DND-41 (cell line): ENCODE measurements at regions not wholly inside any gene's neighbourhood (a gene's known extent, or its start where the extent isn't known, plus 50 kb on each side); places are given as distances from the start of the nearest gene placed in this dataset.

Experiments
- ATAC-seq: fragments of 200-7000 bp; cut with Tn5 transposase; 3 replicates; pipeline ENCODE4 v1.9.1; 2021; ENCODE audit warnings: low read depth; ENCODE audit not compliant: insufficient read depth
- DNase-seq: peaks from one replicate; pipeline ENCODE4 v3.0.0-alpha.2; 2020
- H2AFZ ChIP-seq: 2 replicates; pipeline ENCODE4 v1.6.0; 2012; ENCODE audit warnings: low read depth, low read length
- H3K27ac ChIP-seq: 2 replicates; pipeline ENCODE4 v1.5.1; 2012; ENCODE audit warnings: low read length, inconsistent platforms
- H3K27me3 ChIP-seq: fragments of 200-600 bp; sonication (generic); 2 replicates; pipeline ENCODE4 v1.6.0; 2012; ENCODE audit warnings: low read length, mild to moderate bottlenecking, inconsistent platforms; ENCODE audit not compliant: insufficient read depth, poor library complexity
- H3K36me3 ChIP-seq: 2 replicates; pipeline ENCODE4 v1.5.1; 2012; ENCODE audit warnings: low read length, inconsistent platforms; ENCODE audit not compliant: insufficient read depth
- H3K4me1 ChIP-seq: 2 replicates; pipeline ENCODE4 v1.5.1; 2012; ENCODE audit warnings: mild to moderate bottlenecking, low read length; ENCODE audit not compliant: insufficient read depth
- H3K4me2 ChIP-seq: 2 replicates; pipeline ENCODE4 v1.6.0; 2012; ENCODE audit warnings: mild to moderate bottlenecking, moderate library complexity, low read length, inconsistent platforms; ENCODE audit not compliant: insufficient read depth
- H3K4me3 ChIP-seq, 2 experiments: fragments of 200-600 bp in 1 of 2; shearing (Covaris generic) in 1 of 2; 2 replicates each; pipeline ENCODE4 v1.5.1; 2012 to 2016; ENCODE audit warnings: inconsistent platforms in 2 of 2, low read length in 2 of 2, mild to moderate bottlenecking in 2 of 2, low read depth in 1 of 2, moderate library complexity in 1 of 2
- H3K79me2 ChIP-seq: 2 replicates; pipeline ENCODE4 v1.6.0; 2012; ENCODE audit warnings: low read length, inconsistent platforms; ENCODE audit not compliant: insufficient read depth
- H3K9ac ChIP-seq: 2 replicates; pipeline ENCODE4 v1.6.0; 2012; ENCODE audit warnings: low read depth, mild to moderate bottlenecking, inconsistent platforms, low read length, moderate library complexity
- H3K9me3 ChIP-seq: 2 replicates; pipeline ENCODE4 v1.5.1; 2012; ENCODE audit warnings: low read length, moderate library complexity, mild to moderate bottlenecking, inconsistent platforms; ENCODE audit not compliant: insufficient read depth, severe bottlenecking
- H4K20me1 ChIP-seq: 2 replicates; pipeline ENCODE4 v1.6.0; 2012; ENCODE audit warnings: low read length; ENCODE audit not compliant: insufficient read depth
- CTCF ChIP-seq: IDR thresholded peaks from 2 replicates; pipeline ENCODE4 v1.5.1; 2012; ENCODE audit warnings: borderline replicate concordance, low read length, moderate library complexity, mild to moderate bottlenecking; ENCODE audit not compliant: poor library complexity, severe bottlenecking; ENCODE audit errors: extremely low read depth
- EZH2 ChIP-seq: IDR thresholded peaks from 3 replicates; pipeline ENCODE4 v1.6.1; 2012; ENCODE audit warnings: borderline replicate concordance, low read depth, mild to moderate bottlenecking, moderate library complexity, low read length, inconsistent platforms; ENCODE audit not compliant: severe bottlenecking

GRCh38 chr3:115513416-115513800 is 109.9 kb upstream of the GAP43 start:
- Histone ChIP-seq H3K27ac (no peak overlapping the region), H3K9ac (no peak overlapping the region), H3K36me3 (no peaks in the 10 kb centered on the region), H2AFZ (no peak overlapping the region), H3K9me3 (no peaks in the 10 kb centered on the region), H3K4me3 (no peak overlapping the region), H3K27me3 (peaks cover 4% of the 10 kb centered on the region), H3K4me2 (no peak overlapping the region), H3K79me2 (no peaks in the 10 kb centered on the region), H4K20me1 (no peaks in the 10 kb centered on the region), H3K4me1 (no peaks in the 10 kb centered on the region)
- no peak for TF ChIP-seq CTCF
- TF ChIP-seq EZH2 = no peak
- ATAC-seq = no peak
- DNase-seq = no peak

GRCh38 chr3:115517457-115518050 is 105.8 kb upstream of the GAP43 start:
- H3K9ac ChIP-seq = no peak overlapping the region
- no peak overlapping the region for H3K4me3 ChIP-seq
- peaks cover 6% of the 10 kb centered on the region for H3K27me3 ChIP-seq
- ATAC-seq (no peak), DNase-seq (no peak)
- no peaks in the 10 kb centered on the region for H4K20me1 ChIP-seq
- no peak for TF ChIP-seq EZH2
- TF ChIP-seq CTCF = no peak
- H3K27ac ChIP-seq = no peak overlapping the region
- no peak overlapping the region for H2AFZ ChIP-seq
- no peak overlapping the region for H3K4me2 ChIP-seq
- no peaks in the 10 kb centered on the region for H3K79me2 ChIP-seq
- H3K4me1 ChIP-seq = no peaks in the 10 kb centered on the region
- no peaks in the 10 kb centered on the region for H3K9me3 ChIP-seq
- no peaks in the 10 kb centered on the region for H3K36me3 ChIP-seq

- Histone ChIP-seq H3K27ac (no peak overlapping the region), H3K27me3 (peaks cover 6% of the 10 kb centered on the region), H3K4me3 (no peak overlapping the region), H3K4me1 (no peaks in the 10 kb centered on the region), H3K36me3 (no peaks in the 10 kb centered on the region), H4K20me1 (no peaks in the 10 kb centered on the region), H3K4me2 (no peak overlapping the region), H2AFZ (no peak overlapping the region), H3K9ac (no peak overlapping the region), H3K79me2 (no peaks in the 10 kb centered on the region), H3K9me3 (no peaks in the 10 kb centered on the region)
- TF ChIP-seq CTCF = no peak
- TF ChIP-seq EZH2 = no peak
- no peak for ATAC-seq
- no peak for DNase-seq
These were observed 105.0 kb upstream of the GAP43 start for GRCh38 chr3:115518100-115518852.
